Neural cell (in vitro differentiated cells): ENCODE measurements at regions not wholly inside any gene's neighbourhood (a gene's known extent, or its start where the extent isn't known, plus 50 kb on each side); places are given as distances from the start of the nearest gene placed in this dataset.

Experiments
- H2AFZ ChIP-seq: fragments of 200-600, 300-800 bp; sonication (generic), shearing (Covaris generic); 2 replicates; pipeline ENCODE4 v1.6.0; 2014; ENCODE audit warnings: low read depth, mild to moderate bottlenecking, antibody characterized with exemption, low read length, moderate library complexity
- H3F3A ChIP-seq: fragments of 200-600 bp; shearing (Covaris generic); 2 replicates; pipeline ENCODE4 v1.6.1; 2016; ENCODE audit warnings: mild to moderate bottlenecking, moderate library complexity, mixed read lengths, antibody characterized with exemption, low read length; ENCODE audit not compliant: insufficient read depth, poor library complexity, severe bottlenecking
- H3K27ac ChIP-seq: fragments of 200-600, 300-800 bp; sonication (generic), shearing (Covaris generic); 2 replicates; pipeline ENCODE4 v1.5.1; 2014; ENCODE audit warnings: mild to moderate bottlenecking, low read length, moderate library complexity
- H3K27me3 ChIP-seq: fragments of 300-800, 200-600 bp; sonication (generic), shearing (Covaris generic); 2 replicates; pipeline ENCODE4 v1.6.0; 2014; ENCODE audit warnings: mild to moderate bottlenecking, low read depth, low read length, moderate library complexity; ENCODE audit not compliant: insufficient read depth
- H3K36me3 ChIP-seq: fragments of 300-800, 200-600 bp; sonication (generic), shearing (Covaris generic); 2 replicates; pipeline ENCODE4 v1.5.1; 2014; ENCODE audit warnings: mild to moderate bottlenecking, antibody characterized with exemption, low read length, moderate library complexity; ENCODE audit not compliant: insufficient read depth
- H3K4me2 ChIP-seq: fragments of 300-800, 200-600 bp; sonication (generic), shearing (Covaris generic); 2 replicates; pipeline ENCODE4 v1.6.0; 2014; ENCODE audit warnings: mild to moderate bottlenecking, low read length
- H3K4me3 ChIP-seq: fragments of 300-800, 200-600 bp; sonication (generic), shearing (Covaris generic); 2 replicates; pipeline ENCODE4 v1.5.1; 2014; ENCODE audit warnings: mild to moderate bottlenecking, low read length, moderate library complexity
- H3K79me2 ChIP-seq: fragments of 200-600 bp; shearing (Covaris generic); replicated peaks from 2 replicates; pipeline ENCODE4 v1.6.0; 2014; ENCODE audit warnings: mild to moderate bottlenecking, low read length, moderate library complexity; ENCODE audit not compliant: insufficient read depth
- H3K9ac ChIP-seq: fragments of 300-800, 200-600 bp; sonication (generic), shearing (Covaris generic); 2 replicates; pipeline ENCODE4 v1.6.1; 2016; ENCODE audit warnings: mild to moderate bottlenecking, low read length, mixed read lengths
- H3K9me2 ChIP-seq: fragments of 200-600 bp; shearing (Covaris generic); 2 replicates; pipeline ENCODE4 v1.6.1; 2016; ENCODE audit warnings: mild to moderate bottlenecking, low read length, mixed read lengths; ENCODE audit not compliant: insufficient read depth
- H3K9me3 ChIP-seq: fragments of 200-600, 300-800 bp; sonication (generic), shearing (Covaris generic); 2 replicates; pipeline ENCODE4 v1.6.1; 2016; ENCODE audit warnings: mild to moderate bottlenecking, mixed run types, low read length, moderate library complexity, mixed read lengths
- H4K20me1 ChIP-seq: fragments of 200-600 bp; shearing (Covaris generic); 2 replicates; pipeline ENCODE4 v1.6.1; 2016; ENCODE audit warnings: mild to moderate bottlenecking, mixed run types; ENCODE audit not compliant: insufficient read depth
- CTCF ChIP-seq: fragments of 450-650 bp; IDR thresholded peaks from 2 replicates; pipeline ENCODE4 v1.5.1; 2014; ENCODE audit warnings: antibody characterized with exemption, mild to moderate bottlenecking, moderate library complexity; ENCODE audit not compliant: poor library complexity, severe bottlenecking
- EP300 ChIP-seq: fragments of 450-650 bp; conservative IDR thresholded peaks from 2 replicates; pipeline ENCODE4 v1.6.1; 2014; ENCODE audit warnings: antibody characterized with exemption, mild to moderate bottlenecking, moderate library complexity; ENCODE audit not compliant: poor library complexity, severe bottlenecking
- EZH2 ChIP-seq: fragments of 200-600, 300-800 bp; shearing (Covaris generic), sonication (generic); IDR thresholded peaks from 2 replicates; pipeline ENCODE4 v1.6.1; 2014; ENCODE audit warnings: antibody characterized with exemption, low read length, borderline replicate concordance, mild to moderate bottlenecking; ENCODE audit not compliant: insufficient read depth, poor library complexity, severe bottlenecking
- MXI1 ChIP-seq: fragments of 450-650 bp; conservative IDR thresholded peaks from 2 replicates; pipeline ENCODE4 v1.6.1; 2014; ENCODE audit warnings: antibody characterized with exemption, mild to moderate bottlenecking; ENCODE audit not compliant: poor library complexity, severe bottlenecking
- POLR2AphosphoS5 ChIP-seq: IDR thresholded peaks from 2 replicates; pipeline ENCODE4 v1.6.1; 2012
- RAD21 ChIP-seq: fragments of 450-650 bp; conservative IDR thresholded peaks from 2 replicates; pipeline ENCODE4 v1.6.1; 2014; ENCODE audit warnings: antibody characterized with exemption, mild to moderate bottlenecking, moderate library complexity
- REST ChIP-seq: IDR thresholded peaks from 2 replicates; pipeline ENCODE4 v1.6.1; 2012; ENCODE audit warnings: borderline replicate concordance
- SMC3 ChIP-seq: fragments of 450-650 bp; conservative IDR thresholded peaks from 2 replicates; pipeline ENCODE4 v1.6.1; 2014; ENCODE audit warnings: antibody characterized with exemption, mild to moderate bottlenecking, moderate library complexity; ENCODE audit not compliant: poor library complexity
- TAF1 ChIP-seq: IDR thresholded peaks from 2 replicates; pipeline ENCODE4 v1.6.1; 2012; ENCODE audit warnings: low read depth

GRCh38 chr11:81853791-81854190, 879.9 kb downstream of the FAM181B start:
- H3K36me3 ChIP-seq, result no peaks in the 10 kb centered on the region
- H3K9ac ChIP-seq, result no peak overlapping the region
- H3K9me3 ChIP-seq, result no peaks in the 10 kb centered on the region
- no peak overlapping the region for H3K27ac ChIP-seq
- H3K4me3 ChIP-seq, result no peak overlapping the region
- no peaks in the 10 kb centered on the region for H3K9me2 ChIP-seq
- H3K27me3 ChIP-seq, result no peaks in the 10 kb centered on the region
- TF ChIP-seq EZH2 (no peak), EP300 (no peak), CTCF (no peak), RAD21 (no peak), MXI1 (no peak), POLR2AphosphoS5 (no peak), TAF1 (no peak)
- no peak overlapping the region for H3K4me2 ChIP-seq
- H2AFZ ChIP-seq, result no peak overlapping the region
- no peaks in the 10 kb centered on the region for H3K79me2 ChIP-seq
- H4K20me1 ChIP-seq, result no peaks in the 10 kb centered on the region
- H3F3A ChIP-seq, result no peaks in the 10 kb centered on the region

DNA sequence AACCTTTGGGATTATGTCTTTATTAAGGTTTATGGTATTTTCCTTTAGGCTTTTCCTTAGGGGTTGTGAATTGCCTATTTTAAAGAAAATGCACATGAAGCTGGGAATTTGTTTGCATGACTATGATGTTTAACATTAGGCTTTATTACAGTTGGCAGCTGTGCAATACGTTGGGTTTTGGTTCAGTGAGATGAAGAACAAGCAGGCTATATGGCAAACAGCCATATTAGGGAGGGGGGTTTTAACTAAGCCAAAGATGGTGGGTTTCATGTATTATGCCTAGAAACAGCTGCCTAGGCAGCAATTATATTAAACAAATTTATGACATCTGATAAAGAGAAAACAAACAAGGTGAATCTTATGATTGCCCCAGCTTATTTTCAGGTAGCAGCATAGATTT, 880.8 kb downstream of the FAM181B start:
- no peak overlapping the region for H3K9ac ChIP-seq
- H3K36me3 ChIP-seq, result no peaks in the 10 kb centered on the region
- no peaks in the 10 kb centered on the region for H3F3A ChIP-seq
- TF ChIP-seq EZH2 (no peak), TAF1 (no peak), REST (no peak), RAD21 (no peak), POLR2AphosphoS5 (no peak), SMC3 (no peak)
- H4K20me1 ChIP-seq, result no peaks in the 10 kb centered on the region
- H3K79me2 ChIP-seq, result no peaks in the 10 kb centered on the region
- no peak overlapping the region for H2AFZ ChIP-seq
- H3K27me3 ChIP-seq, result no peaks in the 10 kb centered on the region
- no peak overlapping the region for H3K4me3 ChIP-seq
- no peaks in the 10 kb centered on the region for H3K9me2 ChIP-seq
- H3K27ac ChIP-seq, result no peak overlapping the region
- no peak overlapping the region for H3K4me2 ChIP-seq
- no peaks in the 10 kb centered on the region for H3K9me3 ChIP-seq

- Histone ChIP-seq H3K9me3 (no peaks in the 10 kb centered on the region), H3K27me3 (no peaks in the 10 kb centered on the region), H3K4me3 (no peak overlapping the region), H3K27ac (no peak overlapping the region), H3K9me2 (no peaks in the 10 kb centered on the region), H3F3A (no peaks in the 10 kb centered on the region), H3K9ac (no peak overlapping the region), H2AFZ (no peak overlapping the region), H4K20me1 (no peaks in the 10 kb centered on the region), H3K36me3 (no peaks in the 10 kb centered on the region), H3K4me2 (no peak overlapping the region), H3K79me2 (no peaks in the 10 kb centered on the region)
- TF ChIP-seq EZH2 (no peak), POLR2AphosphoS5 (no peak), MXI1 (no peak), TAF1 (no peak), SMC3 (no peak), RAD21 (no peak), CTCF (no peak), REST (no peak), EP300 (no peak)
These were observed 893.3 kb downstream of the FAM181B start for GRCh38 chr11:81840380-81840779.
